ENCODE measurements at regions not wholly inside any gene's neighbourhood (a gene's known extent, or its start where the extent isn't known, plus 50 kb on each side); places are given as distances from the start of the nearest gene placed in this dataset.

- TF ChIP-seq TAF1 (IDR thresholded peaks at IDR 0.05; ENCODE audit: borderline replicate concordance, low read depth, low read length) = no peak
- TF ChIP-seq POLR2A (IDR thresholded peaks at IDR 0.05; ENCODE audit: low read depth, low read length) = no peak
Measured at GRCh38 chr11:103619480-103619879, 417.0 kb upstream of the DDI1 start.

Data from GM12892 (cell line).